ENCODE measurements at regions not wholly inside any gene's neighbourhood (a gene's known extent, or its start where the extent isn't known, plus 50 kb on each side); places are given as distances from the start of the nearest gene placed in this dataset.
"Not testable (repeated sequence)": the region's sequence is repeated elsewhere in the genome, so short reads cannot be mapped to it uniquely, and the experiment has no call there.

DNA sequence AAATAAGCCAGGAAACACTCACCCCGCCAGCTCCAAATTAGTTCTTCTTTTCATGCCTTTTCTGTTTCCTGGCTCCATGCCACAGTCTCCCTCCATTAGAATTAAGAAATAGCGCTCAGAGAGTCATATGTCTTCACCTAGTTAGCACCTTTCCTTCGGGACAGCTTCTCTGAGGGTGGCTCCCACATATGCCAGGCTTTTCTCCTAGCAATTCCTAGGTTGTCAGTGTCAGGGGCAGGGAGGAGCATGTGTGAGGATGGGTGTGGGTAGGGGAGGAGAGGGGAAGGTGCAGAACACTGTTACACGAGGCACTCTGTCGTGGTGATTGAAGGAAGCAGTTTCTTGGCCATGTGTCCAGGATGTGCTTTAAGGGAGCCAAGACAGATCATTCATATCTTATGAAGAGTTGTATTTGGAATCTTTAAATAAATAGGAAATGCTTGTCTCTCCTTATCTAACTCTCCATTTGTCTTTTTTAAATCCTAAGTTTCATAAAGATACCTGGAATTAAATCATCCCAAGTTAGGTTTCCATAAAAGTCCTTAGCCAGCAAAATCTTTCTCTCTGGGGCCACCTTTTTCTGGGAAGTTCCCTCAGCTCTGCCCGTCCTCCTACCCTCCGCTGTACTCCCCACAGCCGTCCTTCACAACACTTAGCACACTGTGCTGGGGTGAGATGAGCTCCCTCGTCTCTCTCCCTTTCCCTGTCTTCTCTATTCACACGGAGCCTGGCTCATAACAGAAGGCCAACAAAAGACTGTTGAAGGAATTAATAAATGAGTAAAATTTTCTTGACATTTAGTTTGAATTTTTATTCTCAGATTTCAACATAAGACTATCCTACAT is 361.0 kb downstream of the CD83 start:
- DNase-seq (ENCODE audit: low read depth), result no peak

DNA sequence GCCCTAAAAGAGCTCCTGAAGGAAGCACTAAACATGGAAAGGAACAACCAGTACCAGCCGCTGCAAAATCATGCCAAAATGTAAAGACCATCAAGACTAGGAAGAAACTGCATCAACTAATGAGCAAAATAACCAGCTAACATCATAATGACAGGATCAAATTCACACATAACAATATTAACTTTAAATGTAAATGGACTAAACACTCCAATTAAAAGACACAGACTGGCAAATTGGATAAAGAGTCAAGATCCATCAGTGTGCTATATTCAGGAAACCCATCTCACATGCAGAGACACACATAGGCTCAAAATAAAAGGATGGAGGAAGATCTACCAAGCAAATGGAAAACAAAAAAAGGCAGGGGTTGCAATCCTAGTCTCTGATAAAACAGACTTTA is 364.4 kb downstream of the CD83 start:
- not testable (repeated sequence) for DNase-seq (ENCODE audit: low read depth)

- no peak for DNase-seq (ENCODE audit: low read depth)
These were observed 370.1 kb downstream of the CD83 start for GRCh38 chr6:14487625-14488024.

- DNase-seq (ENCODE audit: low read depth), result no peak
These were observed 370.6 kb downstream of the CD83 start for GRCh38 chr6:14488180-14488579.

DNA sequence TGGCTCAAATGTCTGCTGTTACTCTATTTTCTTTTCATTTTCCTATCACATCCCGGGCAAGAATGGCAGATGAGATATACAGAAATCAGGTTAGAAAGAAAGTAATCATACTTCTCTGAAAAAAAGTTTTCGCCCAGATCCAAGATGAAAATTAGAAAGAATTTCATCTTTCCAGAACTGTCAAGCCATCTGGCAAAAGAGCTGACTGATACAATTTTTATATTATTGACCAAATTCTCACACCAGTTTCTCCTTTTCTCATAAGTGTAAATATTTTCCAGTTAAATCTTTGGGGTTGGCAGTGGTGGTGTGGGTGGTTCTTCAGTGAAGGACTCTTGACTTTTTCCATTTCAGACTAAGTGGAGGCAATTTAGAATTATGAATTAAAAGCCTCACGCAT is 371.9 kb downstream of the CD83 start:
- no peak for DNase-seq (ENCODE audit: low read depth)

DNA sequence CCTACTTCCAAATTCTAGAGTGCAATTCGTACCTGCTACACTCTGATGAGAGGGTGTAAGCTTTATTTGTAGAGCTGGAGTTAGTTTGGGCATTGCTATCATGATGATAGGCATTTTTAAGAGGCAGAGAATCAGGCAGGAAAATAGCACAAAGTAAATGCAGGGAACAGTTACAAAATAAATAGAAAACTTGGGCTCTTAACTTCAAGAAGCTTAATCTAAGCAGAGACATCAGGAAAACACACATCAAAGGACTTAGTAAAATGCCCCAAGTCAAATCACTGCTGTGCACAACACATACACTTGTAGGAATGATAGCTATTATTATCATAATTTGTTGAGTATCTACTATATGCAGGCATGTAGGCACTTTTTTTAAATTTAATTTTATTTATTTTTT is 381.2 kb downstream of the CD83 start:
- DNase-seq (ENCODE audit: low read depth), result no peak

GRCh38 chr6:14499309-14499708 is 381.7 kb downstream of the CD83 start:
- no peak for DNase-seq (ENCODE audit: low read depth)

- peak; percentile 86 for DNase-seq (ENCODE audit: low read depth)
These were observed 382.3 kb downstream of the CD83 start for GRCh38 chr6:14499841-14500240.

- no peak for DNase-seq (ENCODE audit: low read depth)
These were observed 383.2 kb downstream of the CD83 start for GRCh38 chr6:14500809-14501208.

DNA sequence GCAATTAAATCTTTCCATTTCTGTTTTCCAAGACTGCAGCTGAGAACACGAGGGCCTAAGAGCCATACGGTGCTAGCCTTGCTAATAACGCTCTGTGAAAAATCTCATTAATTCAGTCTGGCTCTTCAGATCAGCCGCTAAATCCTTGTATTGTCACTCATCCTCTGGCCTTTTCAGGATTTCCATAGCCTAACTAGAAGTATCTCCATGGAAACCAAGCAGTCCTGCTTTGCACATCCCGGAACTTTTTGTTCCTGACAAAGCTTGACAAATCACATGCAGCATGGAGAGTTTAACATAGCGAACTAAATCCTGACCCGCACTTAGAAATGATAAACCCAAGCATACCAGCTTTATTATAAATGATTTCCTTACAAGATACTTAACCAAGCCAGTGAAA is 383.7 kb downstream of the CD83 start:
- no peak for DNase-seq (ENCODE audit: low read depth)

DNA sequence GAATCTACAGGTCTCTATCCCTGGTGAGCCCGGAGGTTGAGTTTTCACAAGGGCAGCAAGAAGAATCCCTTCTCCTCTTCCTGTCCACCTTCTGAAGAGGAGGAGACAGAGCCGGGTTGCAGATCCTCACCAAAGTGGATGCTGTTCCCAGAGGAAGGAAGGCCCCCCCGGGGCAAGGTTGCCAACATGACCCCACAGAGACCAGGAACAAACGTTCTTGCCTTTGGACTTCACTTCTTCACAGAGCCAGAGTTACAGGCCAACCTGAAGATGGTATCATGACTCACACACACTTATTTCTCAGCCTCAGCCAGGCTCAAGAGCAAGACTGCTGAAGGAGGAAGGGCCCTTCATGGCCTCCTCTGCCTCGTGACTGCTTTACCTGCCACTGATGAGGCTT is 384.3 kb downstream of the CD83 start:
- no peak for DNase-seq (ENCODE audit: low read depth)

- no peak for DNase-seq (ENCODE audit: low read depth)
These were observed 385.0 kb downstream of the CD83 start for GRCh38 chr6:14502551-14502950.

DNA sequence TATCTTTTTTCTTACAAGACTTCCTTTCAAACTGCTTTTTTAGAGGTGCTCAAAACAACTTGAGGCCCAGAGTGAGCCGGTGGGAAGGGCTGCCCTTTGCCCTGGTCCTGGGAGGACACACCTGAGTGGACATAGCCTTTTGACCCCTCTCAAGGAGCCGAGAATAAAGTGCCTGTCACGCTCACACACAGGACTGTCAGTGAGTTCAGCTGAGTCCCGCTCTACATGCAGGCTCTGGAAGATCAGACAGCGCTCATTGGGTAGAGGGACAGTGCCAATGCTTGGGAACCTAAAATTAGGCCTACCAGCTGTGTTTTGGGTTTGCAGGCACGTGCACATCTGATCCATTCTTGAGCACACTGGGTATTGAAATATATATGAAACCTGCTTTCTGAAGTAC is 387.8 kb downstream of the CD83 start:
- no peak for DNase-seq (ENCODE audit: low read depth)

GRCh38 chr6:14506656-14507246 is 389.2 kb downstream of the CD83 start:
- DNase-seq (ENCODE audit: low read depth), result no peak

- DNase-seq (ENCODE audit: low read depth), result no peak
These were observed 391.5 kb downstream of the CD83 start for GRCh38 chr6:14509120-14509519.

DNA sequence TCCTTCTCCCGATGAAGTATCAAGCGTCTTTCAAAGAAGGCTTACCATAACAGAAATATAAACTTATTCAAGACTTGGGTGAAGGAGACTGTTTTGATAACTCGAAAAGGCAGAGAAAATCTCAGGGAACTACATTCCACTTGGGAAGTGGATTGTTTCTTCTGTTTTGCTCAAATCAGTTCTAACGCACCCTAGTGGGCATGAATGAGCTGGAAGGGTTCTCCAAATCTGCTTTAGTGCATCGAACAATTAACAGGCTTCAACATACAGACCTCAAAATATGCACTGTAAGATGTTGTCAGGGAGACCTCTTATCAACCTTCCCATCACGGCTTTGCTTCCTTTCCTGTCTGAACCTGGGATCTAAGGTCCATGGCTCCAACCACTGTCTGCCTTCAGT is 392.5 kb downstream of the CD83 start:
- no peak for DNase-seq (ENCODE audit: low read depth)

- no peak for DNase-seq (ENCODE audit: low read depth)
These were observed 393.6 kb downstream of the CD83 start for GRCh38 chr6:14511061-14511586.

GRCh38 chr6:14512246-14512645 is 394.7 kb downstream of the CD83 start:
- no peak for DNase-seq (ENCODE audit: low read depth)

GRCh38 chr6:14513496-14514393 is 396.2 kb downstream of the CD83 start:
- DNase-seq (ENCODE audit: low read depth), result no peak

- DNase-seq (ENCODE audit: low read depth), result no peak
These were observed 399.4 kb downstream of the CD83 start for GRCh38 chr6:14516956-14517355.

- no peak for DNase-seq (ENCODE audit: low read depth)
These were observed 400.0 kb downstream of the CD83 start for GRCh38 chr6:14517516-14518105.

Measured in HS-5 (cell line).